Neural progenitor cell (in vitro differentiated cells): ENCODE measurements at regions not wholly inside any gene's neighbourhood (a gene's known extent, or its start where the extent isn't known, plus 50 kb on each side); places are given as distances from the start of the nearest gene placed in this dataset.

ENCODE experiments used
- DNase-seq: peaks from one replicate; pipeline ENCODE4 v3.0.0-alpha.2; 2016; ENCODE audit warnings: low spot score
- H2AFZ ChIP-seq: fragments of 200-600 bp; sonication (generic); replicated peaks from 2 replicates; pipeline ENCODE4 v1.6.1; 2016; ENCODE audit warnings: antibody characterized with exemption
- H3F3A ChIP-seq: fragments of 200-600 bp; sonication (generic); 2 replicates; pipeline ENCODE4 v1.6.1; 2016; ENCODE audit warnings: antibody characterized with exemption, low read depth
- H3K27ac ChIP-seq: fragments of 200-600 bp; sonication (generic); 2 replicates; pipeline ENCODE4 v1.5.1; 2016; ENCODE audit warnings: mild to moderate bottlenecking
- H3K27me3 ChIP-seq: fragments of 200-600 bp; sonication (generic); 2 replicates; pipeline ENCODE4 v1.6.1; 2016; ENCODE audit warnings: mild to moderate bottlenecking, moderate library complexity
- H3K36me3 ChIP-seq: fragments of 200-600 bp; sonication (generic); 2 replicates; pipeline ENCODE4 v1.5.1; 2016
- H3K4me1 ChIP-seq: fragments of 200-600 bp; sonication (generic); 2 replicates; pipeline ENCODE4 v1.6.1; 2016; ENCODE audit warnings: mixed run types
- H3K4me2 ChIP-seq: fragments of 200-600 bp; sonication (generic); 2 replicates; pipeline ENCODE4 v1.6.1; 2016
- H3K4me3 ChIP-seq: fragments of 200-600 bp; sonication (generic); 2 replicates; pipeline ENCODE4 v1.5.1; 2016
- H3K79me2 ChIP-seq: fragments of 200-600 bp; sonication (generic); 2 replicates; pipeline ENCODE4 v1.6.1; 2016; ENCODE audit warnings: low read depth
- H3K9ac ChIP-seq: fragments of 200-600 bp; sonication (generic); 2 replicates; pipeline ENCODE4 v1.6.1; 2016
- H3K9me3 ChIP-seq: fragments of 200-600 bp; sonication (generic); 2 replicates; pipeline ENCODE4 v1.5.1; 2016; ENCODE audit warnings: low read depth
- H4K20me1 ChIP-seq: fragments of 200-600 bp; sonication (generic); 2 replicates; pipeline ENCODE4 v1.6.1; 2016; ENCODE audit warnings: low read depth
- H3K27ac Mint-ChIP-seq: 3 replicates; pipeline ENCODE4 v1.8.0; 2021; ENCODE audit warnings: mixed read lengths
- H3K27me3 Mint-ChIP-seq: 2 replicates; pipeline ENCODE4 v1.8.0; 2022; ENCODE audit warnings: low read depth, mild to moderate bottlenecking, inconsistent platforms, moderate library complexity, mixed read lengths; ENCODE audit not compliant: insufficient read depth
- H3K36me3 Mint-ChIP-seq: 3 replicates; pipeline ENCODE4 v1.8.0; 2021; ENCODE audit warnings: mixed read lengths
- H3K4me1 Mint-ChIP-seq: 3 replicates; pipeline ENCODE4 v1.8.0; 2021; ENCODE audit warnings: mixed read lengths
- H3K4me3 Mint-ChIP-seq: 3 replicates; pipeline ENCODE4 v1.8.0; 2021; ENCODE audit warnings: mild to moderate bottlenecking, moderate library complexity, mixed read lengths
- H3K9me3 Mint-ChIP-seq: 3 replicates; pipeline ENCODE4 v1.8.0; 2020; ENCODE audit warnings: mixed read lengths
- EZH2 ChIP-seq: fragments of 200-600 bp; sonication (generic); IDR thresholded peaks from 2 replicates; pipeline ENCODE4 v1.6.1; 2017; ENCODE audit warnings: antibody characterized with exemption, mild to moderate bottlenecking, moderate library complexity
- EZH2phosphoT487 ChIP-seq: fragments of 200-600 bp; sonication (generic); IDR thresholded peaks from 2 replicates; pipeline ENCODE4 v1.6.1; 2017; ENCODE audit warnings: antibody characterized with exemption
- TF ChIP-seq, protein P1 (sequence below): fragments of 200-600 bp; sonication (generic); IDR thresholded peaks from 2 replicates; pipeline ENCODE4 v1.5.1; 2017; ENCODE audit warnings: antibody characterized with exemption, mild to moderate bottlenecking

DNA sequence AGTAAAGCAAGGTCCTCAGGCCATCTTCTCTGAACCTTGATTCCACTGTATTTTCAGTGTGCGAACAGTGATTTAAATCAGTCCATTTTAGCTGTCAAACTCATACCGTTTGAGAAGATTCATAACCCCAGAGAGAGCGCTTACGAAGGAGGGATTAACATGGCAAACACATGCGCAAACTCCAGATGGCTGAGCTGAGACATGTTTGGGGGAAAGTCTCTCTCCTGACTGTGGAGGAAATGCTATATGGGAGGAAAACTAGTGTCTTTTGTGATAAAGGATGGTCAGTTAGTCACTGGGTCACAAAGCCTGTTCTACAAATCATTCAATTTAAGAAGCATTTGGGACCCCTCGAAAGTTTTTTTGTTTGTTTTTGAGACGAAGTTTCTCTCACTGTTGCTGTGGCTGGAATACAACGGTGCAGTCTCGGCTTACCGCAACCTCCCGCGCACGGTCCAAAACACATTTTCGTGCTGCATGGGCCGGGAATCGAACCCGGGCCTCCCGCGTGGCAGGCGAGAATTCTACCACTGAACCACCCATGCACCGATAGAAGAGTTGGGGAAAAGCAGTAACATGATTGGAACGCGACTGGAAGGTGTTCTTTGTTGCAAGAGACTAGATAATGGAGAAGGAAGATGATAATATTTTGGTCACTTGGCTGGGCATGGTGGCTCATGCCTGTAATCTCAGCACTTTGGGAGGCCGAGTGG, 58.4 kb upstream of the CXADR start:
- TF ChIP-seq EZH2phosphoT487 (no peak), EZH2 (no peak)
- TF ChIP-seq, protein P1, sequence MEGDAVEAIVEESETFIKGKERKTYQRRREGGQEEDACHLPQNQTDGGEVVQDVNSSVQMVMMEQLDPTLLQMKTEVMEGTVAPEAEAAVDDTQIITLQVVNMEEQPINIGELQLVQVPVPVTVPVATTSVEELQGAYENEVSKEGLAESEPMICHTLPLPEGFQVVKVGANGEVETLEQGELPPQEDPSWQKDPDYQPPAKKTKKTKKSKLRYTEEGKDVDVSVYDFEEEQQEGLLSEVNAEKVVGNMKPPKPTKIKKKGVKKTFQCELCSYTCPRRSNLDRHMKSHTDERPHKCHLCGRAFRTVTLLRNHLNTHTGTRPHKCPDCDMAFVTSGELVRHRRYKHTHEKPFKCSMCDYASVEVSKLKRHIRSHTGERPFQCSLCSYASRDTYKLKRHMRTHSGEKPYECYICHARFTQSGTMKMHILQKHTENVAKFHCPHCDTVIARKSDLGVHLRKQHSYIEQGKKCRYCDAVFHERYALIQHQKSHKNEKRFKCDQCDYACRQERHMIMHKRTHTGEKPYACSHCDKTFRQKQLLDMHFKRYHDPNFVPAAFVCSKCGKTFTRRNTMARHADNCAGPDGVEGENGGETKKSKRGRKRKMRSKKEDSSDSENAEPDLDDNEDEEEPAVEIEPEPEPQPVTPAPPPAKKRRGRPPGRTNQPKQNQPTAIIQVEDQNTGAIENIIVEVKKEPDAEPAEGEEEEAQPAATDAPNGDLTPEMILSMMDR = no peak
- Histone ChIP-seq H3K4me2 (peak overlapping the region; percentile 52), H3K9ac (no peak overlapping the region), H3K4me3 (peak overlapping the region; percentile 34), H3K9me3 (no peaks in the 10 kb centered on the region), H3K27ac (peak overlapping the region; percentile 59), H3K27me3 (no peaks in the 10 kb centered on the region), H3F3A (peaks cover 16% of the 10 kb centered on the region), H2AFZ (peak overlapping the region; percentile 68), H4K20me1 (no peaks in the 10 kb centered on the region), H3K4me1 (peaks cover 5% of the 10 kb centered on the region), H3K79me2 (no peaks in the 10 kb centered on the region), H3K36me3 (no peaks in the 10 kb centered on the region)
- Mint-ChIP-seq H3K4me3 (peak overlapping the region; percentile 83), H3K27me3 (peaks cover 18% of the 10 kb centered on the region), H3K9me3 (peaks cover 12% of the 10 kb centered on the region), H3K27ac (peak overlapping the region; percentile 99), H3K36me3 (peaks cover 4% of the 10 kb centered on the region), H3K4me1 (peaks cover 24% of the 10 kb centered on the region)
- peak; percentile 85 for DNase-seq

DNA sequence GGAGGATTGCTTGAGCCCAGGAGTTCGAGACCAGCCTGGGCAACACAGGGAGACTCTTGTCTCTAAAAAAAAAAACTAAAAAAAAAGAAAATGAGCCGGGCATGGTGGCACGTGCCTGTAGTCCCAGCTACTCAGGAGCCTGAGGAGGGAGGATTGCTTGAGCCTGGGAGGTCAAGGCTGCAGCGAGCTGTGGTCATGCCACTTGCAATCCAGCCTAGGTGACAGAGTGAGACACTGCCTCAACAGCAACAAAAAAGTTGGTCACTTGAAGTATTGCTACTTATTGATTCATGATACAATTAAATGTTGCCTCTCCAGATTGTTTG, 57.9 kb upstream of the CXADR start:
- Mint-ChIP-seq H3K27ac (peak overlapping the region; percentile 99), H3K36me3 (peaks cover 4% of the 10 kb centered on the region), H3K27me3 (peaks cover 18% of the 10 kb centered on the region), H3K9me3 (peaks cover 10% of the 10 kb centered on the region), H3K4me3 (peak overlapping the region; percentile 83), H3K4me1 (peaks cover 25% of the 10 kb centered on the region)
- peaks cover 16% of the 10 kb centered on the region for H3F3A ChIP-seq
- no peaks in the 10 kb centered on the region for H4K20me1 ChIP-seq
- peak overlapping the region; percentile 50 for H3K4me2 ChIP-seq
- H3K27me3 ChIP-seq = no peaks in the 10 kb centered on the region
- peak overlapping the region; percentile 52 for H2AFZ ChIP-seq
- peaks cover 5% of the 10 kb centered on the region for H3K4me1 ChIP-seq
- no peaks in the 10 kb centered on the region for H3K79me2 ChIP-seq
- H3K9ac ChIP-seq = no peak overlapping the region
- peak overlapping the region; percentile 34 for H3K4me3 ChIP-seq
- H3K9me3 ChIP-seq = no peaks in the 10 kb centered on the region
- H3K27ac ChIP-seq = no peak overlapping the region
- no peak for TF ChIP-seq EZH2phosphoT487
- TF ChIP-seq, protein P1 = no peak
- TF ChIP-seq EZH2 = no peak
- DNase-seq = no peak
- H3K36me3 ChIP-seq = no peaks in the 10 kb centered on the region

DNA sequence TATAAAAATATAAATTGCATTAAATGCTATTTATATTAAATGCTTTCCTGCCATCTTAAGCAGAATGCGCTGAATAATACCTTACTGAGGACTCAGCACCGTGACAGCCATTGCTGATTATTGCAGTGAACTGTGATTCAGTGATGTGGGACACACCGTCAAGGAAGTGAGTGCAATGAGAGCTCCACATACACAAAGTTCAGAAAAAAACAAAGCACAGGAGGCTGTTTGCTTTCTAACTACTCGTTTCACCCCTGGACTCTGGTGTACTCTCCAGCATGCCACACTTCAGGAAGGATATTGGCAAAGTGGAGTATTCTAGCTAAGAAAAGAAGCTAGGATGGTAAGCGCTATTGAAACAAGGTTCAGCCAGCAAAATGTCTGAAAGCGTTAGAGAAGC, 57.4 kb upstream of the CXADR start:
- H4K20me1 ChIP-seq = no peaks in the 10 kb centered on the region
- peak overlapping the region; percentile 50 for H3K4me2 ChIP-seq
- no peaks in the 10 kb centered on the region for H3K9me3 ChIP-seq
- Mint-ChIP-seq H3K4me3 (peak overlapping the region; percentile 10), H3K27me3 (peaks cover 18% of the 10 kb centered on the region), H3K36me3 (peaks cover 4% of the 10 kb centered on the region), H3K27ac (no peak overlapping the region), H3K9me3 (peaks cover 9% of the 10 kb centered on the region), H3K4me1 (peaks cover 29% of the 10 kb centered on the region)
- H3K4me3 ChIP-seq = peak overlapping the region; percentile 34
- H3K9ac ChIP-seq = no peak overlapping the region
- no peaks in the 10 kb centered on the region for H3K79me2 ChIP-seq
- peaks cover 16% of the 10 kb centered on the region for H3F3A ChIP-seq
- no peak for DNase-seq
- H3K27ac ChIP-seq = no peak overlapping the region
- H3K36me3 ChIP-seq = no peaks in the 10 kb centered on the region
- peaks cover 5% of the 10 kb centered on the region for H3K4me1 ChIP-seq
- H2AFZ ChIP-seq = peak overlapping the region; percentile 52
- no peak for TF ChIP-seq EZH2phosphoT487
- no peak for TF ChIP-seq EZH2
- TF ChIP-seq, protein P1 = no peak
- no peaks in the 10 kb centered on the region for H3K27me3 ChIP-seq
